ENCODE measurements at regions not wholly inside any gene's neighbourhood (a gene's known extent, or its start where the extent isn't known, plus 50 kb on each side); places are given as distances from the start of the nearest gene placed in this dataset.

- TF ChIP-seq ARNT (IDR thresholded peaks at IDR 0.05): no peak
- no peak for TF ChIP-seq FOXA1 (IDR thresholded peaks at IDR 0.05)
- no peak for TF ChIP-seq SP1 (IDR thresholded peaks at IDR 0.05)
- TF ChIP-seq, protein P1, sequence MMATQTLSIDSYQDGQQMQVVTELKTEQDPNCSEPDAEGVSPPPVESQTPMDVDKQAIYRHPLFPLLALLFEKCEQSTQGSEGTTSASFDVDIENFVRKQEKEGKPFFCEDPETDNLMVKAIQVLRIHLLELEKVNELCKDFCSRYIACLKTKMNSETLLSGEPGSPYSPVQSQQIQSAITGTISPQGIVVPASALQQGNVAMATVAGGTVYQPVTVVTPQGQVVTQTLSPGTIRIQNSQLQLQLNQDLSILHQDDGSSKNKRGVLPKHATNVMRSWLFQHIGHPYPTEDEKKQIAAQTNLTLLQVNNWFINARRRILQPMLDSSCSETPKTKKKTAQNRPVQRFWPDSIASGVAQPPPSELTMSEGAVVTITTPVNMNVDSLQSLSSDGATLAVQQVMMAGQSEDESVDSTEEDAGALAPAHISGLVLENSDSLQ (IDR thresholded peaks at IDR 0.05): no peak
Measured at GRCh38 chr15:72995849-72996248, 56.4 kb upstream of the NEO1 start.

Measured in HEK293T (cell line).